H1 (cell line): ENCODE measurements at regions not wholly inside any gene's neighbourhood (a gene's known extent, or its start where the extent isn't known, plus 50 kb on each side); places are given as distances from the start of the nearest gene placed in this dataset.

Experiments
- CHD2 ChIP-seq: IDR thresholded peaks from 2 replicates; pipeline ENCODE4 v1.6.1; 2012; ENCODE audit warnings: low read length, improper control_type of control experiment
- EZH2 ChIP-seq: fragments of 200-600 bp; sonication (generic); IDR thresholded peaks from 2 replicates; pipeline ENCODE4 v1.7.1; 2012; ENCODE audit warnings: low read depth, mild to moderate bottlenecking, moderate library complexity, low read length, inconsistent platforms; ENCODE audit not compliant: severe bottlenecking
- HDAC6 ChIP-seq: IDR thresholded peaks from one replicate; pipeline ENCODE4 v1.7.1; 2012; ENCODE audit warnings: low read depth, mild to moderate bottlenecking, inconsistent platforms, low read length, moderate library complexity
- MAX ChIP-seq: IDR thresholded peaks from 2 replicates; pipeline ENCODE4 v1.6.1; 2012; ENCODE audit warnings: inconsistent platforms
- POLR2A ChIP-seq, 2 experiments: IDR thresholded peaks; 1 replicate in 1 of 2; 2 replicates in 1 of 2; pipeline ENCODE4 v1.6.1; 2011; ENCODE audit warnings: low read depth in 2 of 2, low read length in 2 of 2, mild to moderate bottlenecking in 2 of 2; ENCODE audit errors: control extremely low read depth in 1 of 2
- POLR2AphosphoS5 ChIP-seq: IDR thresholded peaks from 2 replicates; pipeline ENCODE4 v1.6.1; 2011; ENCODE audit warnings: low read depth, low read length
- SP2 ChIP-seq: IDR thresholded peaks from 2 replicates; pipeline ENCODE4 v1.6.1; 2012; ENCODE audit warnings: mild to moderate bottlenecking, low read length, inconsistent platforms
- TF ChIP-seq, protein P1 (sequence below), 3 experiments: IDR thresholded peaks; 1 replicate in 2 of 3; 2 replicates in 1 of 3; pipeline versions ENCODE4 v1.5.1 to v1.6.1; 2011; ENCODE audit warnings: low read length in 3 of 3, mild to moderate bottlenecking in 3 of 3, inconsistent platforms in 2 of 3, low read depth in 1 of 3, moderate library complexity in 1 of 3; ENCODE audit not compliant: insufficient read depth in 1 of 3; ENCODE audit errors: control extremely low read depth in 1 of 3

DNA sequence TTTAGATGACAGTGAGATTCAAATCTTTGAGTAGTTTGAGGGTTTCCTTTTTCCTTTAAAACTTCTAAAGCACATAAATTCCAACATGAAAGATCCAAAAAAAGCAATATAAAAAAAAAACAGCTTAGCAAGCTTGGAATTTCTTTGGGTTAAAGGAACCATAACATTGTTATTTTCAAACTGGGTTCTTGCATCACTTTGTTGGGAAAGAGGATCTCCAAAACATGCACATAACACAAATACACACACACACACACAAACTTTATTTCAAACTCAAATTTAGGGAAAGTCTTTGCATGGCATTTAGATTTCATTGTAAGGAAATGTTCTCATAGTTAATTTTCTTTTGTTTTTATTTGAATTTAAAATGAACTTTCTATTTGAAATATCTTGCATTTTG, 79.2 kb upstream of the COL8A1 start:
- TF ChIP-seq, protein P1, sequence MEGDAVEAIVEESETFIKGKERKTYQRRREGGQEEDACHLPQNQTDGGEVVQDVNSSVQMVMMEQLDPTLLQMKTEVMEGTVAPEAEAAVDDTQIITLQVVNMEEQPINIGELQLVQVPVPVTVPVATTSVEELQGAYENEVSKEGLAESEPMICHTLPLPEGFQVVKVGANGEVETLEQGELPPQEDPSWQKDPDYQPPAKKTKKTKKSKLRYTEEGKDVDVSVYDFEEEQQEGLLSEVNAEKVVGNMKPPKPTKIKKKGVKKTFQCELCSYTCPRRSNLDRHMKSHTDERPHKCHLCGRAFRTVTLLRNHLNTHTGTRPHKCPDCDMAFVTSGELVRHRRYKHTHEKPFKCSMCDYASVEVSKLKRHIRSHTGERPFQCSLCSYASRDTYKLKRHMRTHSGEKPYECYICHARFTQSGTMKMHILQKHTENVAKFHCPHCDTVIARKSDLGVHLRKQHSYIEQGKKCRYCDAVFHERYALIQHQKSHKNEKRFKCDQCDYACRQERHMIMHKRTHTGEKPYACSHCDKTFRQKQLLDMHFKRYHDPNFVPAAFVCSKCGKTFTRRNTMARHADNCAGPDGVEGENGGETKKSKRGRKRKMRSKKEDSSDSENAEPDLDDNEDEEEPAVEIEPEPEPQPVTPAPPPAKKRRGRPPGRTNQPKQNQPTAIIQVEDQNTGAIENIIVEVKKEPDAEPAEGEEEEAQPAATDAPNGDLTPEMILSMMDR (IDR thresholded peaks at IDR 0.05; ENCODE audit: control extremely low read depth in 1 of 3, insufficient read depth in 1 of 3, low read depth in 1 of 3, low read length in 3 of 3): no peak
- TF ChIP-seq POLR2A (IDR thresholded peaks at IDR 0.05; ENCODE audit: control extremely low read depth in 1 of 2, low read depth in 2 of 2, low read length in 2 of 2) (no peak), EZH2 (no peak), MAX (no peak), HDAC6 (no peak), POLR2AphosphoS5 (no peak), SP2 (no peak), CHD2 (no peak)
